Prostate gland (tissue), 2 donors: ENCODE measurements at regions not wholly inside any gene's neighbourhood (a gene's known extent, or its start where the extent isn't known, plus 50 kb on each side); places are given as distances from the start of the nearest gene placed in this dataset.

Source experiments
- CTCF ChIP-seq, 4 experiments: fragments of 200-600 bp in 2 of 4; fragments of 450-650 bp in 2 of 4; sonication (generic) in 2 of 4; IDR thresholded peaks; 1 replicate in 3 of 4; 2 replicates in 1 of 4; pipeline ENCODE4 v1.5.1; 2016 to 2019; ENCODE audit warnings: antibody characterized with exemption in 4 of 4, mild to moderate bottlenecking in 2 of 4, moderate library complexity in 2 of 4
- POLR2A ChIP-seq: fragments of 450-650 bp; IDR thresholded peaks from one replicate; pipeline ENCODE4 v1.6.1; 2016; ENCODE audit warnings: antibody characterized with exemption, mild to moderate bottlenecking
- POLR2AphosphoS5 ChIP-seq: sonication (generic); formaldehyde crosslinking; IDR thresholded peaks from one replicate; pipeline ENCODE4 v1.6.1; 2017; ENCODE audit warnings: antibody characterized with exemption

DNA sequence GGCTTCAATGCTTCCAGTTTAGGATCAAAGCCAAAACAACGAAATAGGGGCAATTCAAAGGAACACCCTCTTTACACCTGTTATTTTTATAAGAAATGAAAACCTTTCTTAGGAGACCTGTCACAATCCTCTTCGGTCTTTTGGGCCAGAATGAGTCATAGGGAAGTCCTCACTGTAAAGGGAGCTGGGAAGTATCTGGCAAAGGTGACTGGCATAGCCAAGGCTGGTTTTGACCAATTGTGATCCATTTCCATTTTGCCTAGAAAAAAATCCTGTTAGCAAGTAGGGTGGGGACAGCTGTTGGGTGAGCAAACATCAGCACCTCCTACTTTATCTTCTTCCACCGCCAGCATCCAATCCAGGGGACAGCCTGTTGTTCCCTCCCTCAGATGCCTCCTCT, 343.2 kb upstream of the SULF2 start:
- TF ChIP-seq CTCF (IDR thresholded peaks at IDR 0.05) (no peak), POLR2A (no peak), POLR2AphosphoS5 (no peak)
